Left ventricle myocardium inferior (tissue), 1 donor: ENCODE measurements at regions not wholly inside any gene's neighbourhood (a gene's known extent, or its start where the extent isn't known, plus 50 kb on each side); places are given as distances from the start of the nearest gene placed in this dataset.

ENCODE experiments used
- DNase-seq: peaks from one replicate; pipeline ENCODE4 v3.0.0-alpha.2; 2020
- H3K27ac ChIP-seq: fragments of 200-600 bp; replicated peaks from 2 replicates; pipeline ENCODE4 v1.8.0; 2021
- H3K27me3 ChIP-seq: fragments of 200-600 bp; 2 replicates; pipeline ENCODE4 v1.8.0; 2021; ENCODE audit warnings: low read depth
- H3K36me3 ChIP-seq: fragments of 200-600 bp; 2 replicates; pipeline ENCODE4 v1.8.0; 2021
- H3K4me1 ChIP-seq: fragments of 200-600 bp; 2 replicates; pipeline ENCODE4 v1.8.0; 2021
- H3K4me3 ChIP-seq: fragments of 200-600 bp; 2 replicates; pipeline ENCODE4 v1.8.0; 2021; ENCODE audit warnings: mild to moderate bottlenecking, moderate library complexity
- H3K9me3 ChIP-seq: fragments of 200-600 bp; replicated peaks from 2 replicates; pipeline ENCODE4 v1.8.0; 2021
- CTCF ChIP-seq: fragments of 200-600 bp; IDR thresholded peaks from 2 replicates; pipeline ENCODE4 v1.8.0; 2021; ENCODE audit warnings: antibody characterized with exemption, mild to moderate bottlenecking, borderline replicate concordance
- intact Hi-C: fragments of 100-400 bp; cut with micrococcal nuclease; formaldehyde crosslinking; loops from one replicate; pipeline ENCODE4 v1.11.0; 2022
- donor health status: DM: no; HTN: yes; CAD: no; lungs with severe emphysema.

GRCh38 chr1:209187589-209187988 is 395.9 kb upstream of the CAMK1G start:
- H3K36me3 ChIP-seq, result no peaks in the 10 kb centered on the region
- H3K9me3 ChIP-seq, result peaks cover 10% of the 10 kb centered on the region
- H3K4me3 ChIP-seq, result no peak overlapping the region
- no peaks in the 10 kb centered on the region for H3K4me1 ChIP-seq
- peaks cover 6% of the 10 kb centered on the region for H3K27me3 ChIP-seq
- TF ChIP-seq CTCF, result no peak
- H3K27ac ChIP-seq, result no peak overlapping the region
- DNase-seq, result no peak
- intact Hi-C loops, result no loop called here

- intact Hi-C loops, result loop anchor here (10.0 kb wide), 1 partner anchor 536 kb away; no protein-coding TSS in a partner anchor
- DNase-seq, result no peak
These were observed 392.8 kb upstream of the CAMK1G start for GRCh38 chr1:209190591-209191261.

GRCh38 chr1:209191262-209191634 is 392.3 kb upstream of the CAMK1G start:
- no peaks in the 10 kb centered on the region for H3K4me1 ChIP-seq
- H3K27ac ChIP-seq, result no peak overlapping the region
- no peak overlapping the region for H3K4me3 ChIP-seq
- H3K27me3 ChIP-seq, result peaks cover 12% of the 10 kb centered on the region
- no peak for DNase-seq
- peaks cover 18% of the 10 kb centered on the region for H3K9me3 ChIP-seq
- H3K36me3 ChIP-seq, result no peaks in the 10 kb centered on the region
- intact Hi-C loops, result loop anchor here (10.0 kb wide), 1 partner anchor 536 kb away; no protein-coding TSS in a partner anchor
- no peak for TF ChIP-seq CTCF

More at GRCh38 chr1:209190591-209191261, 392.8 kb upstream of the CAMK1G start:
- TF ChIP-seq CTCF, result peak; percentile 69
- Histone ChIP-seq H3K4me3 (no peak overlapping the region), H3K27me3 (peaks cover 12% of the 10 kb centered on the region), H3K36me3 (no peaks in the 10 kb centered on the region), H3K9me3 (peaks cover 13% of the 10 kb centered on the region), H3K27ac (no peak overlapping the region), H3K4me1 (no peaks in the 10 kb centered on the region)

- Histone ChIP-seq H3K9me3 (peaks cover 32% of the 10 kb centered on the region), H3K4me3 (no peak overlapping the region), H3K27me3 (peaks cover 38% of the 10 kb centered on the region), H3K27ac (no peak overlapping the region), H3K4me1 (no peaks in the 10 kb centered on the region), H3K36me3 (no peaks in the 10 kb centered on the region)
- intact Hi-C loops, result loop anchor here (10.0 kb wide), 1 partner anchor 541 kb away; no protein-coding TSS in a partner anchor
- DNase-seq, result no peak
- no peak for TF ChIP-seq CTCF
These were observed 387.4 kb upstream of the CAMK1G start for GRCh38 chr1:209196140-209196539.

GRCh38 chr1:209198961-209199750 is 384.4 kb upstream of the CAMK1G start:
- H3K36me3 ChIP-seq, result no peaks in the 10 kb centered on the region
- no peak for DNase-seq
- TF ChIP-seq CTCF, result no peak
- H3K27me3 ChIP-seq, result peaks cover 42% of the 10 kb centered on the region
- H3K9me3 ChIP-seq, result peaks cover 32% of the 10 kb centered on the region
- no peak overlapping the region for H3K27ac ChIP-seq
- H3K4me3 ChIP-seq, result no peak overlapping the region
- no peaks in the 10 kb centered on the region for H3K4me1 ChIP-seq
- intact Hi-C loops, result loop anchor here (10.0 kb wide), 1 partner anchor 544 kb away; no protein-coding TSS in a partner anchor
